ENCODE measurements at regions not wholly inside any gene's neighbourhood (a gene's known extent, or its start where the extent isn't known, plus 50 kb on each side); places are given as distances from the start of the nearest gene placed in this dataset.

DNA sequence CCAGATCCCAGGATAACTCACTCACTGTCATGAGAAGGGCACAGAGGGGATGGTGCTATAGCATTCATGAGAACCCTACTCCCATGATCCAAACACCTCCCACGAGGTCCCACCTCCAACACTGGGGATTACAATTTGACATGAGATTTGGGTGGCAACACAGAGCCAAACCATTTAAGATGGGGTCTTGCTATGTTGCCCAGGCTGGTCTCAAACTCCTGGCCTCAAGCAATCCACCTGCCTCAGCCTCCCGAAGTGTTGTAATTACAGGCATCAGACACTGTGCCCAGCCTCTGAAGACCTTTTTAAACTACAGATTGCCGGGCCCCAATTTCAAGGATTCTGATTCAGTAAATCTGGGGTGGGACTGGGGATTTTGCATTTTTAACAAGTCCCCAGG, 98.5 kb downstream of the BAMBI start:
- TF ChIP-seq, protein P1, sequence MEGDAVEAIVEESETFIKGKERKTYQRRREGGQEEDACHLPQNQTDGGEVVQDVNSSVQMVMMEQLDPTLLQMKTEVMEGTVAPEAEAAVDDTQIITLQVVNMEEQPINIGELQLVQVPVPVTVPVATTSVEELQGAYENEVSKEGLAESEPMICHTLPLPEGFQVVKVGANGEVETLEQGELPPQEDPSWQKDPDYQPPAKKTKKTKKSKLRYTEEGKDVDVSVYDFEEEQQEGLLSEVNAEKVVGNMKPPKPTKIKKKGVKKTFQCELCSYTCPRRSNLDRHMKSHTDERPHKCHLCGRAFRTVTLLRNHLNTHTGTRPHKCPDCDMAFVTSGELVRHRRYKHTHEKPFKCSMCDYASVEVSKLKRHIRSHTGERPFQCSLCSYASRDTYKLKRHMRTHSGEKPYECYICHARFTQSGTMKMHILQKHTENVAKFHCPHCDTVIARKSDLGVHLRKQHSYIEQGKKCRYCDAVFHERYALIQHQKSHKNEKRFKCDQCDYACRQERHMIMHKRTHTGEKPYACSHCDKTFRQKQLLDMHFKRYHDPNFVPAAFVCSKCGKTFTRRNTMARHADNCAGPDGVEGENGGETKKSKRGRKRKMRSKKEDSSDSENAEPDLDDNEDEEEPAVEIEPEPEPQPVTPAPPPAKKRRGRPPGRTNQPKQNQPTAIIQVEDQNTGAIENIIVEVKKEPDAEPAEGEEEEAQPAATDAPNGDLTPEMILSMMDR (conservative IDR thresholded peaks at IDR 0.05; ENCODE audit: low read length), result no peak
- TF ChIP-seq EZH2phosphoT487 (IDR thresholded peaks at IDR 0.05; ENCODE audit: borderline replicate concordance), result no peak

Measured in Loucy (cell line).